Adrenal gland (tissue), 9 donors: ENCODE measurements at regions not wholly inside any gene's neighbourhood (a gene's known extent, or its start where the extent isn't known, plus 50 kb on each side); places are given as distances from the start of the nearest gene placed in this dataset.
A peak's percentile ranks its signal among the peaks of the same experiment; 100 is the strongest.

Experiments used
- DNase-seq, 7 donors: peaks; one replicate each; pipeline ENCODE4 v3.0.0-alpha.2; 2019 to 2020
- H3K27ac ChIP-seq, 5 donors: fragments of 200-600 bp; sonication (generic) in 4 of 5; 1 replicate in 3 of 5; 2 replicates in 2 of 5; pipeline versions ENCODE4 v1.5.1 to v1.8.0; 2016 to 2020; ENCODE audit warnings: mild to moderate bottlenecking in 1 of 5
- H3K27me3 ChIP-seq: fragments of 200-600 bp; 2 replicates; pipeline ENCODE4 v1.8.0; 2021
- H3K36me3 ChIP-seq, 2 donors: fragments of 200-600 bp; replicated peaks in 1 of 2; 1 replicate in 1 of 2; 2 replicates in 1 of 2; pipeline versions ENCODE4 v1.5.1 to v1.8.0; 2018 to 2022
- H3K4me1 ChIP-seq, 2 donors: fragments of 200-600 bp; replicated peaks in 1 of 2; 1 replicate in 1 of 2; 2 replicates in 1 of 2; pipeline versions ENCODE4 v1.5.1 to v1.8.0; 2018 to 2021
- H3K4me3 ChIP-seq, 4 donors: fragments of 200-600 bp; sonication (generic) in 3 of 4; one replicate each; pipeline ENCODE4 v1.5.1; 2016 to 2018
- H3K9me3 ChIP-seq, 3 donors: fragments of 200-600 bp; sonication (generic) in 1 of 3; replicated peaks in 1 of 3; 1 replicate in 2 of 3; 2 replicates in 1 of 3; pipeline versions ENCODE4 v1.5.1 to v1.8.0; 2016 to 2021
- POLR2A ChIP-seq, 2 donors: fragments of 450-650 bp; IDR thresholded peaks; one replicate each; pipeline ENCODE4 v1.6.1; 2017; ENCODE audit warnings: antibody characterized with exemption in 2 of 2, mild to moderate bottlenecking in 2 of 2, moderate library complexity in 1 of 2
- WGBS, 4 donors: extraction: QIAGEN DNeasy Blood & Tissue Kit in 2 of 4; methylation state at CpG; one replicate each; pipeline versions ENCODE4 v1.1.5 to v1.1.7; 2013 to 2017; 5-methylcytosine and 5-hydroxymethylcytosine counted together
- intact Hi-C, 2 donors: fragments of 100-400 bp; cut with DNase I; formaldehyde crosslinking; loops; one replicate each; pipeline versions ENCODE4 v1.14.1 to v1.15.0; 2022 to 2023
- TF ChIP-seq, protein P1 (sequence below), 6 experiments: fragments of 450-650 bp in 4 of 6; fragments of 200-600 bp in 2 of 6; sonication (generic) in 1 of 6; IDR thresholded peaks; 1 replicate in 5 of 6; 2 replicates in 1 of 6; pipeline versions ENCODE4 v1.5.1 to v1.8.0; 2016 to 2021; ENCODE audit warnings: antibody characterized with exemption in 6 of 6, mild to moderate bottlenecking in 2 of 6, moderate library complexity in 1 of 6
- donor health status: healthy with polysubstance abuse.
- donor health status: Bipolar disorder and iron deficiency.
- donor health status: DM: yes; HTN: yes; CAD: no.
- donor health status: DM: no; HTN: no; CAD: no.
- donor health status: DM: no; HTN: no; CAD: no.

DNA sequence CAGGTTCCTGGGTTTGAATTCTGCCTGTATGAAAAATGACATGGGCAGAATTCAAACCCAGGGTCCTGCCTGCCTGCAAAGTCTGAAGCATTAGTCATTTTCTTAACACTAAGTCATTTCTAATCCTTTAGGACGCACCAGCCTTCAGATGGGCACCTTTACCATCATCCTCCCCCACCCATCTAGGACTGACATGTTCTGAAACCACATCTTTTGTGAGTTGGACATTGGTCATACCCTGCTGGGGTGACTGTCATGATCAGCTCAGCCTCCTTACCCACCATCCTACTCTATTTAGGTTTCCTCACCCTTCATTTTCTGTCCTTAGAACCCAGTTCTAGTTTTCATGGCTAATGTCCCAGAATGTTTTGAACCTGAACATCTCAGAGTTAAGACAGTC is 104.9 kb downstream of the TRIB2 start:
- Histone ChIP-seq H3K27me3 (no peaks in the 10 kb centered on the region), H3K4me3 (no peak overlapping the region), H3K36me3 (no peaks in the 10 kb centered on the region), H3K27ac (no peak overlapping the region), H3K4me1 (peaks cover 6 to 25% of the 10 kb centered on the region in 2 donors), H3K9me3 (no peaks in the 10 kb centered on the region)
- TF ChIP-seq POLR2A (IDR thresholded peaks at IDR 0.05), result no peak
- TF ChIP-seq, protein P1, sequence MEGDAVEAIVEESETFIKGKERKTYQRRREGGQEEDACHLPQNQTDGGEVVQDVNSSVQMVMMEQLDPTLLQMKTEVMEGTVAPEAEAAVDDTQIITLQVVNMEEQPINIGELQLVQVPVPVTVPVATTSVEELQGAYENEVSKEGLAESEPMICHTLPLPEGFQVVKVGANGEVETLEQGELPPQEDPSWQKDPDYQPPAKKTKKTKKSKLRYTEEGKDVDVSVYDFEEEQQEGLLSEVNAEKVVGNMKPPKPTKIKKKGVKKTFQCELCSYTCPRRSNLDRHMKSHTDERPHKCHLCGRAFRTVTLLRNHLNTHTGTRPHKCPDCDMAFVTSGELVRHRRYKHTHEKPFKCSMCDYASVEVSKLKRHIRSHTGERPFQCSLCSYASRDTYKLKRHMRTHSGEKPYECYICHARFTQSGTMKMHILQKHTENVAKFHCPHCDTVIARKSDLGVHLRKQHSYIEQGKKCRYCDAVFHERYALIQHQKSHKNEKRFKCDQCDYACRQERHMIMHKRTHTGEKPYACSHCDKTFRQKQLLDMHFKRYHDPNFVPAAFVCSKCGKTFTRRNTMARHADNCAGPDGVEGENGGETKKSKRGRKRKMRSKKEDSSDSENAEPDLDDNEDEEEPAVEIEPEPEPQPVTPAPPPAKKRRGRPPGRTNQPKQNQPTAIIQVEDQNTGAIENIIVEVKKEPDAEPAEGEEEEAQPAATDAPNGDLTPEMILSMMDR (IDR thresholded peaks at IDR 0.05), result no peak
- no peak for DNase-seq
- intact Hi-C loops, result loop anchor here in 1 of 2 donors (10.0 kb wide), 1 partner anchor 93 kb away; no protein-coding TSS in a partner anchor
- 88 to 93% (median 92%) methylated on average over 1 of the region's 1 CpG for WGBS, 4 donors

DNA sequence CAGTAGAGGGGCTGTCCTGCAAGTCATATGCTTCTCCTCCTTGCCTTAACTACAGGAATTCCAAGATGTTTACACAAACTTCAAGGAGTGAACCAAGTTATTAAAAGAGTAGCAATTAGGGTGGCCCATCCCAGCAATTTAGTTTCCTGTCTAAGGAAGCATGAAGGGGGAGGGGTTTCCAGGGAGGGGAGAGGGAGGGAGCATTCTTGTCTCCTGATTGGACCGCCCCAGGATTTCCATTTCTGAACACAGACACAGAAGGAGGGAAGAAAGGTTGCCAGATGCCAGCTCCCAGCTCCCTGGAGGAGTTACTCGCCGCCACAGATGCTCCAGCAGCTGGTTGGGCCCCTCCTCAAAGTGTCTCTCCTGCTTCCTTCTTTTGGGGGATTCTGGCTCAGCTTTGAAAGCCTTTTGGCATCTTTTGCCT is 107.6 kb downstream of the TRIB2 start:
- DNase-seq, result peak in 4 of 7 donors; percentile 28 to 55 (median 38)
- Histone ChIP-seq H3K4me3 (no peak overlapping the region), H3K9me3 (no peaks in the 10 kb centered on the region), H3K27ac (peak overlapping the region in 3 of 5 donors; percentile 22 to 78 (median 43)), H3K4me1 (peaks cover 5 to 10% of the 10 kb centered on the region in 2 donors), H3K36me3 (no peaks in the 10 kb centered on the region), H3K27me3 (no peaks in the 10 kb centered on the region)
- intact Hi-C loops, result loop anchor here in 1 of 2 donors (10.0 kb wide), 1 partner anchor 90 kb away; no protein-coding TSS in a partner anchor
- 45 to 72% (median 67%) methylated on average over 2 to 3 of the region's 3 CpGs for WGBS, 4 donors
- TF ChIP-seq, protein P1 (IDR thresholded peaks at IDR 0.05), result no peak
- no peak for TF ChIP-seq POLR2A (IDR thresholded peaks at IDR 0.05)

DNA sequence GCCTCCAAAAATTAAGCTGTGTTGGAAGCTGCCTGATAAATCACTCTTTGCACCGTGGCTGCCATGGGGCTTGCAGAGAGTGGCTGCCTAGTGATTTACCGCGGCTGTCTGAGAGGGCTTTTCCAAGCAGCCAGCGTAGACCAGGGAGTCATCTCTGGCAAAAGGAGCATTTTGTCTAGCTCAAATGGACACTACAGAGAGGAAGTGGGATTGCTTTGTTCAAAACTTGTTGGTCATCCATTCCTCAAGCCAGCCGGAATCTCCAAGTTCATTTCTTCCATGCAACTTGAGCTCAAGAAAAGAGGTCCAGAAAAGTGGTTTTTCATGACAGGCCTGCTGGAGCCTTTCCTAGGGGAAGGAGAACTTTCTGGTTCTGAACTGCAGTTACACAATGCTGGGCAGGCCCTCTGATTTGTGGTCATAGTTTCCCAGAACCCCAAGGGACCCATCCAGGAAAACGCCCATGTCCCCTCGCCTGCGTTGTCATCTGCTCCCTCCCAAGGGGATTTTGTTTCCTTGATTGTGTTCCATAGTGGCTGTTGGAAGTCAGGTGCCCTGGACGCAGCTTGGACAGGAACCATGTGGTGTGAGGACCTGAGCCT is 108.1 kb downstream of the TRIB2 start:
- intact Hi-C loops, result loop anchor here in 1 of 2 donors (10.0 kb wide), 1 partner anchor 90 kb away; no protein-coding TSS in a partner anchor
- DNase-seq, result peak in 6 of 7 donors; percentile 25 to 68 (median 28)
- H3K36me3 ChIP-seq, result no peaks in the 10 kb centered on the region

DNA sequence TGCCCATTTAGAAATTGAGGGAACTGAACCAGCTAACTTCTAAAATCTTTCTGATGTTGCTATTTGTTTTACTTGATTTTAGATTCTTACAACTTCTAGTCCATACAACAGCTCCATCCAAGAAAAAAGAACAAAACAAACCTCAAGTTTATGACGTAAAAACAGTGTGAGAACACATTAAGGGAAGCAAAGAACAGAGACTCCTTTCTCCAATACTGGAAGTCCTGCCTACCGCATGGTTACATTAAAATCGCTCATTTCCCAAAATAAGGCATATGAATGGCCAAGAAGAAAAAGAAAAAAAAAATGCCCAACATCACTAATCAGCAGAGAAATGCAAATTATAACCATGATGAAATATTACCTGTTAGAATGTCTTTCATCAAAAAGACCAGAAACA is 110.0 kb downstream of the TRIB2 start:
- Histone ChIP-seq H3K27ac (no peak overlapping the region), H3K36me3 (no peaks in the 10 kb centered on the region), H3K9me3 (no peaks in the 10 kb centered on the region), H3K27me3 (no peaks in the 10 kb centered on the region), H3K4me3 (no peak overlapping the region), H3K4me1 (no peaks in the 10 kb centered on the region)
- no peak for TF ChIP-seq POLR2A (IDR thresholded peaks at IDR 0.05)
- TF ChIP-seq, protein P1 (IDR thresholded peaks at IDR 0.05), result no peak
- intact Hi-C loops, result loop anchor here in 1 of 2 donors (10.0 kb wide), 1 partner anchor 88 kb away; no protein-coding TSS in a partner anchor
- WGBS, 4 donors, result 79 to 93% (median 91%) methylated on average over 3 of the region's 3 CpGs
- DNase-seq, result no peak

More for the DNA sequence above, 108.1 kb downstream of the TRIB2 start:
- Histone ChIP-seq H3K27me3 (no peaks in the 10 kb centered on the region), H3K4me3 (no peak overlapping the region), H3K9me3 (no peaks in the 10 kb centered on the region), H3K27ac (peak overlapping the region in 3 of 5 donors; percentile 22 to 78 (median 43)), H3K4me1 (peaks cover 0 to 5% of the 10 kb centered on the region in 2 donors)
- TF ChIP-seq, protein P1 (IDR thresholded peaks at IDR 0.05), result no peak
- no peak for TF ChIP-seq POLR2A (IDR thresholded peaks at IDR 0.05)
- 49 to 66% (median 60%) methylated on average over 5 to 9 of the region's 9 CpGs for WGBS, 4 donors
